Erythroblast (primary cell): ENCODE measurements at regions not wholly inside any gene's neighbourhood (a gene's known extent, or its start where the extent isn't known, plus 50 kb on each side); places are given as distances from the start of the nearest gene placed in this dataset.

Experiments
- GATA1 ChIP-seq: IDR thresholded peaks from 2 replicates; pipeline ENCODE4 v1.6.1; 2011; ENCODE audit warnings: low read depth, mild to moderate bottlenecking, control low read depth, low read length, moderate library complexity
- POLR2A ChIP-seq: IDR thresholded peaks from 2 replicates; pipeline ENCODE4 v1.6.1; 2011; ENCODE audit warnings: mild to moderate bottlenecking, low read length

GRCh38 chr5:130747556-130747955 lies 417.5 kb downstream of the HINT1 start:
- TF ChIP-seq POLR2A (no peak), GATA1 (no peak)
